A549 (cell line): ENCODE measurements at regions not wholly inside any gene's neighbourhood (a gene's known extent, or its start where the extent isn't known, plus 50 kb on each side); places are given as distances from the start of the nearest gene placed in this dataset.

Experiments
- BHLHE40 ChIP-seq: IDR thresholded peaks from 2 replicates; pipeline ENCODE4 v1.6.1; 2012; ENCODE audit warnings: low read depth, low read length, inconsistent platforms
- CHD2 ChIP-seq: fragments of 150-350 bp; IDR thresholded peaks from 2 replicates; pipeline ENCODE4 v1.6.1; 2014; ENCODE audit warnings: low read length; ENCODE audit not compliant: partially characterized antibody
- CTCF ChIP-seq: fragments of >200 bp; sonication (Bioruptor Twin); formaldehyde crosslinking; IDR thresholded peaks from 3 replicates; pipeline ENCODE4 v1.5.1; 2016
- HDAC2 ChIP-seq: fragments of 200-600 bp; sonication (generic); IDR thresholded peaks from 2 replicates; pipeline ENCODE4 v1.6.1; 2016
- KDM1A ChIP-seq: fragments of 200-600 bp; sonication (generic); IDR thresholded peaks from 2 replicates; pipeline ENCODE4 v1.6.1; 2016; ENCODE audit warnings: low read depth, mild to moderate bottlenecking
- MAFK ChIP-seq: fragments of 450-650 bp; IDR thresholded peaks from 2 replicates; pipeline ENCODE4 v1.6.1; 2014; ENCODE audit not compliant: partially characterized antibody
- POLR2A ChIP-seq: IDR thresholded peaks from 2 replicates; pipeline ENCODE4 v1.6.1; 2012; ENCODE audit warnings: mild to moderate bottlenecking, low read length
- RAD21 ChIP-seq, 2 experiments: fragments of >200 bp in 1 of 2; sonication (Bioruptor Twin) in 1 of 2; formaldehyde crosslinking in 1 of 2; IDR thresholded peaks in 1 of 2; conservative IDR thresholded peaks in 1 of 2; 2 replicates in 1 of 2; 3 replicates in 1 of 2; pipeline ENCODE4 v1.6.1; 2012 to 2018; ENCODE audit warnings: inconsistent platforms in 1 of 2
- RFX5 ChIP-seq: fragments of 450-650 bp; IDR thresholded peaks from 2 replicates; pipeline ENCODE4 v1.7.1; 2014; ENCODE audit warnings: antibody characterized with exemption, mild to moderate bottlenecking, moderate library complexity
- SMC3 ChIP-seq: fragments of >200 bp; sonication (Bioruptor Twin); formaldehyde crosslinking; IDR thresholded peaks from 3 replicates; pipeline ENCODE4 v1.6.1; 2018; ENCODE audit warnings: inconsistent platforms

GRCh38 chr13:109297628-109298027 is 488.8 kb downstream of the IRS2 start:
- TF ChIP-seq RAD21 (conservative IDR thresholded peaks at IDR 0.05 in 1 of 2, IDR thresholded peaks at IDR 0.05 in 1 of 2) (no peak), HDAC2 (no peak), CTCF (no peak), SMC3 (no peak), MAFK (no peak), BHLHE40 (no peak), RFX5 (no peak), CHD2 (no peak), KDM1A (no peak), POLR2A (no peak)
